ENCODE measurements at regions not wholly inside any gene's neighbourhood (a gene's known extent, or its start where the extent isn't known, plus 50 kb on each side); places are given as distances from the start of the nearest gene placed in this dataset.

DNA sequence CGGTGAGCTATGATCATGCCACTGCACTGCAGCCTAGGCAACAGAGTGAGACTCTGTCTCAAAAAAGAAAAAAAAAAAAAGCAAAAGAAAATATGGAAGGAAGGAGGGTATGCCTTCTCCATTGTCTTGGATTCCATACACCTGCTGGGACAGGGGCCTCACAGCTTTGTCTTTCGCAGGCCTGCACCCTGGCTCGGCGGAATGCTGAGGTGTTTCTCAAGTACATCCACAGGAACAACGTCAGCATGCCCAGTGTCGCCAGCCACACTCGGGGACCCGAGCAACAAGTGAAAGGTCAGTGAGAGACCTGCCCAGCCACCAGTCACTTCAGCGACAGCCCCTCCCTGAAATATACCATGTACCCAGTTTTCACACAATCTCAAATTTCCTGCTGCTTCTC is 288.5 kb upstream of the UMPS start:
- Histone ChIP-seq H3K4me2 (ENCODE audit: insufficient read depth, low read length) (no peak overlapping the region), H4K20me1 (replicated peaks; ENCODE audit: control insufficient read depth, extremely low read depth, insufficient read depth, low read length) (no peaks in the 10 kb centered on the region), H3K4me1 (ENCODE audit: control insufficient read depth, extremely low read depth, insufficient read depth, low read length) (no peaks in the 10 kb centered on the region), H3K9me3 (replicated peaks; ENCODE audit: control insufficient read depth, insufficient read depth, low read length) (no peaks in the 10 kb centered on the region), H3K79me2 (ENCODE audit: control insufficient read depth, insufficient read depth, low read length) (no peaks in the 10 kb centered on the region), H3K9me1 (replicated peaks; ENCODE audit: control insufficient read depth, extremely low read depth, insufficient read depth, low read length) (no peaks in the 10 kb centered on the region), H3K36me3 (ENCODE audit: control insufficient read depth in 2 of 2, extremely low read depth in 1 of 2, insufficient read depth in 2 of 2, low read length in 2 of 2) (no peaks in the 10 kb centered on the region), H3K27me3 (ENCODE audit: control insufficient read depth in 2 of 2, insufficient read depth in 2 of 2, low read length in 2 of 2) (no peaks in the 10 kb centered on the region), H3K9ac (replicated peaks; ENCODE audit: extremely low read depth, insufficient read depth, low read length) (no peak overlapping the region), H3K27ac (ENCODE audit: insufficient read depth, low read depth, low read length) (no peak overlapping the region), H2AFZ (ENCODE audit: low read depth, low read length) (no peak overlapping the region), H3K4me3 (replicated peaks in 1 of 3; ENCODE audit: insufficient read depth in 1 of 3, low read depth in 1 of 3, low read length in 3 of 3) (no peak overlapping the region)
- intact Hi-C loops (cut with micrococcal nuclease), result no loop called here
- POLR2A ChIA-PET, result no interaction called here
- FAIRE-seq, result no peak
- no peak for DNase-seq (ENCODE audit: low read depth, low spot score)
- TF ChIP-seq POLR2AphosphoS5 (IDR thresholded peaks at IDR 0.05; ENCODE audit: insufficient read depth, low read depth, low read length) (no peak), MYC (IDR thresholded peaks at IDR 0.05; ENCODE audit: low read depth, low read length) (no peak), FOS (IDR thresholded peaks at IDR 0.05; ENCODE audit: borderline replicate concordance, insufficient read depth, low read length) (no peak), EZH2 (IDR thresholded peaks at IDR 0.05; ENCODE audit: borderline replicate concordance, low read depth, low read length, severe bottlenecking) (no peak), POLR2A (IDR thresholded peaks at IDR 0.05; ENCODE audit: low read depth, low read length) (no peak), GATA2 (IDR thresholded peaks at IDR 0.05; ENCODE audit: insufficient read depth, insufficient read length, low read depth, low read length) (no peak), JUN (IDR thresholded peaks at IDR 0.05; ENCODE audit: borderline replicate concordance, insufficient read depth, insufficient read length, low read depth) (no peak)
- TF ChIP-seq, protein P1, sequence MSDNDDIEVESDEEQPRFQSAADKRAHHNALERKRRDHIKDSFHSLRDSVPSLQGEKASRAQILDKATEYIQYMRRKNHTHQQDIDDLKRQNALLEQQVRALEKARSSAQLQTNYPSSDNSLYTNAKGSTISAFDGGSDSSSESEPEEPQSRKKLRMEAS (IDR thresholded peaks at IDR 0.05; ENCODE audit: insufficient read depth, insufficient read length), result no peak
- TF ChIP-seq, protein P2, sequence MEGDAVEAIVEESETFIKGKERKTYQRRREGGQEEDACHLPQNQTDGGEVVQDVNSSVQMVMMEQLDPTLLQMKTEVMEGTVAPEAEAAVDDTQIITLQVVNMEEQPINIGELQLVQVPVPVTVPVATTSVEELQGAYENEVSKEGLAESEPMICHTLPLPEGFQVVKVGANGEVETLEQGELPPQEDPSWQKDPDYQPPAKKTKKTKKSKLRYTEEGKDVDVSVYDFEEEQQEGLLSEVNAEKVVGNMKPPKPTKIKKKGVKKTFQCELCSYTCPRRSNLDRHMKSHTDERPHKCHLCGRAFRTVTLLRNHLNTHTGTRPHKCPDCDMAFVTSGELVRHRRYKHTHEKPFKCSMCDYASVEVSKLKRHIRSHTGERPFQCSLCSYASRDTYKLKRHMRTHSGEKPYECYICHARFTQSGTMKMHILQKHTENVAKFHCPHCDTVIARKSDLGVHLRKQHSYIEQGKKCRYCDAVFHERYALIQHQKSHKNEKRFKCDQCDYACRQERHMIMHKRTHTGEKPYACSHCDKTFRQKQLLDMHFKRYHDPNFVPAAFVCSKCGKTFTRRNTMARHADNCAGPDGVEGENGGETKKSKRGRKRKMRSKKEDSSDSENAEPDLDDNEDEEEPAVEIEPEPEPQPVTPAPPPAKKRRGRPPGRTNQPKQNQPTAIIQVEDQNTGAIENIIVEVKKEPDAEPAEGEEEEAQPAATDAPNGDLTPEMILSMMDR (IDR thresholded peaks at IDR 0.05; ENCODE audit: extremely low read depth in 1 of 2, insufficient read depth in 1 of 2, low read depth in 1 of 2, low read length in 2 of 2), result no peak
- dilution Hi-C loops (cut with MboI; ENCODE audit: extremely low pct_ligation_motif_present, low sequenced_read_pairs), result no loop called here
- CTCF ChIA-PET, result interaction anchor here (2.4 kb wide), 1 partner anchor 90 kb away, joined by 11 read pairs; no protein-coding TSS in a partner anchor
- no TSS peak for BruUV-seq (replicated peaks)
